ENCODE measurements at regions not wholly inside any gene's neighbourhood (a gene's known extent, or its start where the extent isn't known, plus 50 kb on each side); places are given as distances from the start of the nearest gene placed in this dataset.

DNA sequence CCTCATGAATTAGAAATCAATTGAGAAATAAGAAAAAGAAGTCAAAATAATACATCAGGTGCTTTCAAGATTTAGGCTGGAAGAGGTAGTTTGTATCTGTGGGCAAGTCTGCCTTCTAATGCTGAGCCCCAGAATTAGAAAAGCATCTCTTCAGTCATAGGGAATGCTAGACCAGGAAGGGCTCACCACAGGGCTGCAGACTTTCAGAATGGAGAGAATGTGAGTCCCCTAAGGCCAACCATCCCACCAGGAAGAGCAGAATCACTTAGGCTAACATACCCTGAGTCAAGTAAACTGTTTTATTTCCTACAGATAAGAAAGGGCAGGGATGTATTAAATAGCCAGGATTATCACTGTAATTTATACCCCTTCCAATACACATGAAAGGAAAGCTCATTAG, 510.2 kb downstream of the RNF144B start:
- TF ChIP-seq JUN (IDR thresholded peaks at IDR 0.05; ENCODE audit: borderline replicate concordance, insufficient read depth, insufficient read length, low read depth) = no peak
- TF ChIP-seq EZH2 (IDR thresholded peaks at IDR 0.05; ENCODE audit: borderline replicate concordance, low read depth, low read length, severe bottlenecking) = no peak
- no peak for TF ChIP-seq MYC (IDR thresholded peaks at IDR 0.05; ENCODE audit: low read depth, low read length)
- no peak for TF ChIP-seq GATA2 (IDR thresholded peaks at IDR 0.05; ENCODE audit: insufficient read depth, insufficient read length, low read depth, low read length)
- no peak for TF ChIP-seq POLR2A (IDR thresholded peaks at IDR 0.05; ENCODE audit: low read depth, low read length)
- TF ChIP-seq, protein P1, sequence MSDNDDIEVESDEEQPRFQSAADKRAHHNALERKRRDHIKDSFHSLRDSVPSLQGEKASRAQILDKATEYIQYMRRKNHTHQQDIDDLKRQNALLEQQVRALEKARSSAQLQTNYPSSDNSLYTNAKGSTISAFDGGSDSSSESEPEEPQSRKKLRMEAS (IDR thresholded peaks at IDR 0.05; ENCODE audit: insufficient read depth, insufficient read length) = no peak
- Histone ChIP-seq H3K4me3 (replicated peaks in 1 of 3; ENCODE audit: insufficient read depth in 1 of 3, low read depth in 1 of 3, low read length in 3 of 3) (no peak overlapping the region), H3K79me2 (ENCODE audit: control insufficient read depth, insufficient read depth, low read length) (no peaks in the 10 kb centered on the region), H3K4me2 (ENCODE audit: insufficient read depth, low read length) (no peak overlapping the region), H3K9me1 (replicated peaks; ENCODE audit: control insufficient read depth, extremely low read depth, insufficient read depth, low read length) (no peaks in the 10 kb centered on the region), H3K36me3 (ENCODE audit: control insufficient read depth in 2 of 2, extremely low read depth in 1 of 2, insufficient read depth in 2 of 2, low read length in 2 of 2) (no peaks in the 10 kb centered on the region), H3K4me1 (ENCODE audit: control insufficient read depth, extremely low read depth, insufficient read depth, low read length) (no peaks in the 10 kb centered on the region), H3K9me3 (replicated peaks; ENCODE audit: control insufficient read depth, insufficient read depth, low read length) (peaks cover 2% of the 10 kb centered on the region), H4K20me1 (replicated peaks; ENCODE audit: control insufficient read depth, extremely low read depth, insufficient read depth, low read length) (no peaks in the 10 kb centered on the region), H3K27ac (ENCODE audit: insufficient read depth, low read depth, low read length) (no peak overlapping the region), H3K9ac (replicated peaks; ENCODE audit: extremely low read depth, insufficient read depth, low read length) (no peak overlapping the region), H3K27me3 (ENCODE audit: control insufficient read depth in 2 of 2, insufficient read depth in 2 of 2, low read length in 2 of 2) (no peaks in the 10 kb centered on the region), H2AFZ (ENCODE audit: low read depth, low read length) (no peak overlapping the region)
- POLR2A ChIA-PET = no interaction called here
- intact Hi-C loops (cut with micrococcal nuclease) (no loop called here), dilution Hi-C loops (cut with MboI; ENCODE audit: extremely low pct_ligation_motif_present, low sequenced_read_pairs) (no loop called here)
- no peak for FAIRE-seq
- no TSS peak for BruUV-seq (replicated peaks)
- no peak for DNase-seq (ENCODE audit: low read depth, low spot score)
- CTCF ChIA-PET = no interaction called here

DNA sequence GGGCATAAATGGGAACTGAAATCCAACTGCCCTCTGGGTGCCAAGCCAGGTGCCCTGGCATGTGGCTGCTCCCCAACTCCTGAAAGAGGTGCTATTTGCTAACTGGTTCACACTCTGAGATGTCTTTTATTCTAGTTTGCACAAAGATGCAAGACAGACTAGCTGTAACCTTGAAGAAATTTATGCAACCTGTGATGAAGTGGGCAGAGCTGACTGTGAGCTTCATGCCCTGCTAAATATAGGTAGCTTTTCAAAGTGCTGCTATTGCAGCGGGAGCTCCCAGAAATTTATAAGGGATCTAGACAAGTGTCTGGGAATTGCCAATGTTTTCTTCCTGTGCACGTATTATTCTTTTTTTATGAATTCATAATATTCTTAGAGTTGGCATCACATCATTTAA, 517.5 kb downstream of the RNF144B start:
- TF ChIP-seq EZH2 (IDR thresholded peaks at IDR 0.05; ENCODE audit: borderline replicate concordance, low read depth, low read length, severe bottlenecking) (no peak), JUN (IDR thresholded peaks at IDR 0.05; ENCODE audit: borderline replicate concordance, insufficient read depth, insufficient read length, low read depth) (no peak), GATA2 (IDR thresholded peaks at IDR 0.05; ENCODE audit: insufficient read depth, insufficient read length, low read depth, low read length) (no peak), POLR2AphosphoS5 (IDR thresholded peaks at IDR 0.05; ENCODE audit: insufficient read depth, low read depth, low read length) (no peak), MYC (IDR thresholded peaks at IDR 0.05; ENCODE audit: low read depth, low read length) (no peak), POLR2A (IDR thresholded peaks at IDR 0.05; ENCODE audit: low read depth, low read length) (no peak), FOS (IDR thresholded peaks at IDR 0.05; ENCODE audit: borderline replicate concordance, insufficient read depth, low read length) (no peak)
- TF ChIP-seq, protein P1 (IDR thresholded peaks at IDR 0.05; ENCODE audit: insufficient read depth, insufficient read length) = no peak
- TF ChIP-seq, protein P2, sequence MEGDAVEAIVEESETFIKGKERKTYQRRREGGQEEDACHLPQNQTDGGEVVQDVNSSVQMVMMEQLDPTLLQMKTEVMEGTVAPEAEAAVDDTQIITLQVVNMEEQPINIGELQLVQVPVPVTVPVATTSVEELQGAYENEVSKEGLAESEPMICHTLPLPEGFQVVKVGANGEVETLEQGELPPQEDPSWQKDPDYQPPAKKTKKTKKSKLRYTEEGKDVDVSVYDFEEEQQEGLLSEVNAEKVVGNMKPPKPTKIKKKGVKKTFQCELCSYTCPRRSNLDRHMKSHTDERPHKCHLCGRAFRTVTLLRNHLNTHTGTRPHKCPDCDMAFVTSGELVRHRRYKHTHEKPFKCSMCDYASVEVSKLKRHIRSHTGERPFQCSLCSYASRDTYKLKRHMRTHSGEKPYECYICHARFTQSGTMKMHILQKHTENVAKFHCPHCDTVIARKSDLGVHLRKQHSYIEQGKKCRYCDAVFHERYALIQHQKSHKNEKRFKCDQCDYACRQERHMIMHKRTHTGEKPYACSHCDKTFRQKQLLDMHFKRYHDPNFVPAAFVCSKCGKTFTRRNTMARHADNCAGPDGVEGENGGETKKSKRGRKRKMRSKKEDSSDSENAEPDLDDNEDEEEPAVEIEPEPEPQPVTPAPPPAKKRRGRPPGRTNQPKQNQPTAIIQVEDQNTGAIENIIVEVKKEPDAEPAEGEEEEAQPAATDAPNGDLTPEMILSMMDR (IDR thresholded peaks at IDR 0.05; ENCODE audit: extremely low read depth in 1 of 2, insufficient read depth in 1 of 2, low read depth in 1 of 2, low read length in 2 of 2) = no peak
- DNase-seq (ENCODE audit: low read depth, low spot score) = no peak
- Histone ChIP-seq H4K20me1 (replicated peaks; ENCODE audit: control insufficient read depth, extremely low read depth, insufficient read depth, low read length) (no peaks in the 10 kb centered on the region), H3K9me1 (replicated peaks; ENCODE audit: control insufficient read depth, extremely low read depth, insufficient read depth, low read length) (no peaks in the 10 kb centered on the region), H3K4me1 (ENCODE audit: control insufficient read depth, extremely low read depth, insufficient read depth, low read length) (no peaks in the 10 kb centered on the region), H3K9me3 (replicated peaks; ENCODE audit: control insufficient read depth, insufficient read depth, low read length) (peaks cover 3% of the 10 kb centered on the region), H2AFZ (ENCODE audit: low read depth, low read length) (no peak overlapping the region), H3K4me3 (replicated peaks in 1 of 3; ENCODE audit: insufficient read depth in 1 of 3, low read depth in 1 of 3, low read length in 3 of 3) (no peak overlapping the region), H3K27me3 (ENCODE audit: control insufficient read depth in 2 of 2, insufficient read depth in 2 of 2, low read length in 2 of 2) (no peaks in the 10 kb centered on the region), H3K27ac (ENCODE audit: insufficient read depth, low read depth, low read length) (no peak overlapping the region), H3K79me2 (ENCODE audit: control insufficient read depth, insufficient read depth, low read length) (no peaks in the 10 kb centered on the region), H3K4me2 (ENCODE audit: insufficient read depth, low read length) (no peak overlapping the region), H3K9ac (replicated peaks; ENCODE audit: extremely low read depth, insufficient read depth, low read length) (no peak overlapping the region), H3K36me3 (ENCODE audit: control insufficient read depth in 2 of 2, extremely low read depth in 1 of 2, insufficient read depth in 2 of 2, low read length in 2 of 2) (no peaks in the 10 kb centered on the region)
- POLR2A ChIA-PET = no interaction called here
- dilution Hi-C loops (cut with MboI; ENCODE audit: extremely low pct_ligation_motif_present, low sequenced_read_pairs) (no loop called here), intact Hi-C loops (cut with micrococcal nuclease) (no loop called here)
- no TSS peak for BruUV-seq (replicated peaks)
- CTCF ChIA-PET = no interaction called here
- no peak for FAIRE-seq

All from endothelial cell of umbilical vein (primary cell).